ENCODE measurements at regions not wholly inside any gene's neighbourhood (a gene's known extent, or its start where the extent isn't known, plus 50 kb on each side); places are given as distances from the start of the nearest gene placed in this dataset.
"Not testable (repeated sequence)": the region's sequence is repeated elsewhere in the genome, so short reads cannot be mapped to it uniquely, and the experiment has no call there.

DNA sequence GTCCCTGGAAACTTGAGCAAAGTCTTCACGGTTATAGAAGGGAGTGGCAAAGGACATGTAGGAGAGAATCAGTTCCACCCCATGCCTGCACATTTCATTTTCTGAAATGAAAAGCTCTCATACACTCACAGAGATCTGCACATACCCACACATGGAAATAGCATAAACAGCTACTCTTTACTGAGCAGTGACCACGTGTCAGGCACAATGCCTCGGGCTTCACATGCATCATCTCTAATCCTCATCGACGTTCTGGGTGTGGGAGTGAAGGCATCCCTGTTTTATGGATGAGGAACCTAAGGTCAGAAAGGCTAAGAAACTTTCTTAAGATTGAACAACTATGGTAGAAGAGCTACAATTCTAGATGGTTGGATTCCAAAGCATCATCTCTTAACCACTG, 198.8 kb downstream of the DAD1 start:
- DNase-seq (ENCODE audit: low read depth), result no peak

DNA sequence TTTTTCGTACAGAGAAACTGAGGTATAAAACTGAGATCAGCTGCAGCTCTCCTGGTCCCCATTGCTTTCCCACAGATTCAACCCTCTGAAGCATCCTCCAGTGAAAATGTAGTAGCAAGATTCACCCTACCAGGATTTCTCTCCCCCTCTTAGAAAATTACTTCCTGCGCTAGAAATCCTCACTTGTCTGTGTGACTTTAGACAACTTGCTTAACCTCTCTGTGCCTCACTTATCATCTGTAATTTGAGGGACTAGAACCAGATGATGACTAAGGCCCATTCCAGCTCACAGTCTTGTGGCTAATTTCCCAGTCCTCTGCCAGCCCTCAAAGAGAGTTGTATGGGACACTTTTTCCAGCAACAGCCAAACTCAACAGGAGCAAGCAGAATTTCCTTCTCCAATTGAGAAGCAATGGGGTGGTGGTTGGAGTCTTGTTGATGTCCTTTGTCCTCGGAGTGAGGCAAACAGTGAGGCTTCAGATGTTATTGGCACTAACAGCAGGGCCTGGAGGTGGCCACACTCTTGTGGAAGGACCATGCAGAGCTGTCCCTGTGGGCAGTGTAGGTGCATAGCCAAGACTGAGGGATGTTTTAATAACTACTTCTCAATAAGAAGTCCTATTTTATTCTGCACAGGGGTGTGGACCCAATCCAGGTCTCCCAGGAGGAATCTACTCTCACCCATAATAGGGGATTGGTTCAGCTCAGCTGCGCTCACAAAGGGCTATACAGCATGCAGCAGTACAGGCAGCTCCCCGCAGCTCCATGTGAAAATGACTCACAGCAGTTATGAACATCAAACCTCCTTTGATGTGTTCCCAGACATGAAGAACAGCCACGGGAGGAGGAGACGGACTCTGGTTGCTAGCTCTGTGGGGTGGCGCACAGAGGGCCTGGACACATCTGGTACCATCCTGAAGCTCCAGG, 200.1 kb downstream of the DAD1 start:
- peak; percentile 89 for DNase-seq (ENCODE audit: low read depth)

DNA sequence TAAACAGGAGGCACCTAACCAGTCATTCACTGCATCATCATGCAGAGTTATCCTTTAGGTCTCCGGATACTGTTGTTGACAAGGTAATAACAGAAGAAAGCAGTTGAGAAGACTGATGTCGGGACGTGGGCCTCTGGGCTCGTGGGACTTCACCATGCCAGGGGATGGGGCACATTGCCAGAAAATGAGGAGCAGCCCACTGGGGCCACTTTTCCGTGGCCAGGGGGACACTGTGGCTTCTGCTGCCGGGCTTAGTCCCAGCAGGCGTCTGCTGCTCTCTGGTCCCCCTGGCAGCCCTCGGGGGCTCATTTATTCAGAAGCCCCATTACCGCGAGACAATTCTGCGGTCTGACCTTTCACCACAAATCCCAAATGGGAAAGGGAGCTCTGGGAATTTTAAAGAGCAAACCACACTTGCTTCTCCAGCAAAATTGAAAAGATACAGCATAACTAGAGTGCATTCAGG, 201.2 kb downstream of the DAD1 start:
- DNase-seq (ENCODE audit: low read depth), result peak; percentile 21

DNA sequence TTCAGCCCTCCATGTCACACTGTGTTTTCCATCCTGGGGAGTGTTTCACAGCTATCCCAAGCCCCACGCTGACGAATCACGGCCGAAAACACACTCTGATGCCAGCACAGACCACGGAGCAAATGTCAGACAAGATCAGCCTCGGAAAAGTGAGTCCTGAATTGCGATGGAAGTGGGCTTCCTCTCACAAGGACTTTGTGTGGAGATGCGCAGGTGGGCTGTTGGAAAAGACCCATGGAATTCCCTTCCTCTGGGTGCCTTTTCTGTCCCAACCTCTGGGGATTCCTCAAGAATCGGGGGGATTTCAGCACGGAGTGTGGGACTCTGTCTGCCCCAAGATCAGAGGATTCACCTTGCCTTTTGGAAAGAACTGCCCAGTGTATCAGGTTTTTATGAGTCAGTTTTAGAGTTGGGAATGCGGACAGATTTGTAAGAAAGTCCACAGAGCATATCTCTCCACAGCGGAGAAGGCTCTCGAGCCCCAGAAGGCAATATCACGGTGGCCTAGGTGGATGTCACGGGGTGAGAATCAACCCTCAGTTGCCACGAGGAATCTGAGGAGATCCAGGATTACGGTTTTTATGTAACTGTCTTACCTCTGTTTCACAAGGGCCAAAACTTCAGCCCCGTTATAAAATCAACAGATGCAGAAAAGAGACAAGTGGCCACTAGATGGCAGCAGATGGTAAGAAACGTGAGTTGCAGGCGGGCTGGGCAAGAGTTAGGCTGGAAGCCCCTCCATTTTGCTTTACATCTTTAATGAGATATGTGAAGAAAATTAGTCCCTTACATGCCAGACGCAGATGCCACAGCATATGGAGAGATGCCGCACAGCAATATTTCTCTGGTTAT, 201.9 kb downstream of the DAD1 start:
- peak; percentile 76 for DNase-seq (ENCODE audit: low read depth)

DNA sequence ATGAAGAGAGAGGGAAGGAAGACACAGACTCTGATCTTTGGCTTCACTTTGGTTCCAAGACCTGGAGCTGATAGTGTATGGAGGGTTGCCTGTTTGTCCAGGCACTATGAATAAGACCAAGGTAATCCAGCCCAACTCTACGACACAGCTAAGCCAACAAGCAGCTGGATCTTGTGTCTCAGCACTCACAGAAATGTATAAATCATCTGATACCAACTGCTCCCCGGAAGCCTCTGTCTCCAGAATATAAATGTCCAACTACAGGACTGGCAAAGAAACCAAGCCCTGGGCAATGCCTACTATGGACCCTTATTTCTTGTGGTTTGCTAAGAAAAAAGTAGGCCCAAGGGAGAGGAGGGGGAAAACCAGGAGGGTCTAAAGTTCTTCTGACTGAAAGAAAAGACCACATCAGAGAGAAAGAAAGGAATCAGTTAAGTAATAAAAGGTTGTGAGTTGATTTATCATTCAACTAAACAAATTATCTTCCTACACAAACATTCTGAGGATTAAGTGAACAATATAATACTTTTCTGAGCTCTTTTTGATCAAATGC, 204.0 kb downstream of the DAD1 start:
- no peak for DNase-seq (ENCODE audit: low read depth)

DNA sequence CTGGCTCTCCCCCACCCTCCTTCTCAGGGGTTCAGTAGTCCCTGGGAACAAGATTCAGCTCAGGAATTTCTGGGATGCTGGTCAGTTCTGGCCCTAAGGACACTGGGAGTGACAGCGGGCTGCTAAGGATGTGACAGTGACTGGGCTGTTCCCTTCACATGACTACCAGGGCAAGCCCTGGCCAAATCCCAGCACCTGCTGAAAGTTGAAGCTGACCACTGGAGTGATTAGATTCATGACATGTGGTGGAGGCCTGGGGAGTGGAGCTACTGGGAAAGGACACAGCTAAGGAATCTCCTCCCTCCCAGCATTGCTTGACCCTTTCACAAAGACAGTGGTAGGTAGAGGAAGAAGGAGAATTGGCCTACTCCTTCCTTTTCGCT, 204.9 kb downstream of the DAD1 start:
- DNase-seq (ENCODE audit: low read depth), result no peak

DNA sequence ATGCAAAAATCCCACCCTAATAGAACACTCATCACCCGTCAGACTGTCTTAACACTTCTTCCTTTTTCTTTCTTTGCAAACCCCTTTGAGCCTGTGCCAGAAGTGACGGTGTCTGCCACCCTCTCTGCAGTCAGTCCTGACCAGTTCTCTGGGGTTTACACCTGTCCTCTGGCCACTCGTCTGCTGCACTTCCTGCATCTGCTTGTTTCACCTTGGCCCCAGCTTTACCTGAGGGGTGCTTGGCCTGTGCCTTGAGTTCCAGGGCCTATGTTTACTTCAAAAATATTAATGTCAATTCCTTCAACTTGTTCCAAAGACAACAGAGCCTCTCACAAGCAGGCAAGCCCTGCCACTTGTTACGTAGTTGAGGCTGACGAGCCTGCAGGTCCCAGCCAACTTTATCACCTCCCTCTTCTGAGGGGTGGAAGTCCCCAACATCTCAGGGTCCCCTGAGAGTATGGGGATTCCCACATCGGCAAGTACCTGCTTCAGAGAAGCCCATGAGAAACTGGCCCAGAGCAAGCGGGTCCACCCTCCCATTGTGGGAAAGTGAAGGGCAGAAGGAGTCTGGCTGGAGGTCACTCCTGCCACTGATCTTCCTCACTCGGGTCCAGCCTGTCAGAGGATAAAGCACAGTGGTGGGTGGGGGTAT, 205.4 kb downstream of the DAD1 start:
- DNase-seq (ENCODE audit: low read depth), result no peak

DNA sequence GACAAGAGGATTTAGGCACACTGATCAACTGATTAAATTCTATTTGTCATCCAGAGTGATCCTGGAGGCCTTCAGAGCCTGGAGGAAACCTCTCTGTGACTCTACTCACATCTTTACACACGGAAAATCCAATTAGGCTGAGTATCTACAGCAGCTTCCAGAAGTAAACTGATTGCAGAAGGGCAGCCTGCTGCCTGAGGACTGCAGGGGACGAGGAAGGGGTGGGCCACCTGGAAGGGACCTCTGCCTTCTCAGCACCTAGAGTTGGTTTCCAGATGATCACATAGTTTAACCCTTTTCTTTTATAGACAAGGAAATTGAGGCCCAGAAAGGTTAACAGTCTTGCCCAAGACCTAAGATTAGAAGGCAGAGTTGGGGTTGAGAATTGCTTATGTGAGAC, 206.1 kb downstream of the DAD1 start:
- no peak for DNase-seq (ENCODE audit: low read depth)

DNA sequence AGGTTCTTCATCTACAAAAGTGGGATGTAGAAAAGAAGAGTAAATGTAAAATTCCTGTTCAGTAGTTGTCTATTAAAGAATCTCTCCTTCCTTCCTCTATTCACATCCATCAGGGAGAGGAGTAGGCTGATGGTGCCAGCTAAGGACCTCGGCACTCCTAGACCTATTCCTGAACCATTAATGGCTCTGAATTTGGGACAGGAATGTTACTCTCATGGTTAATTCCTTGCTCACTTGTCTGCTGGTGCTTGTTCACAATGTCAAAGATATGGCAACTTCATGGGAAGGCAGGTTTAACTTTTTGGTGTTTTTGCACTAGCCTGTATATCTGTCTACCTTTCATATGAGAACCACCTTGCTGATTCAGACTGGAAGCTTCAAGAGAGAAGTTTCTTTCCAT, 206.6 kb downstream of the DAD1 start:
- DNase-seq (ENCODE audit: low read depth), result no peak

DNA sequence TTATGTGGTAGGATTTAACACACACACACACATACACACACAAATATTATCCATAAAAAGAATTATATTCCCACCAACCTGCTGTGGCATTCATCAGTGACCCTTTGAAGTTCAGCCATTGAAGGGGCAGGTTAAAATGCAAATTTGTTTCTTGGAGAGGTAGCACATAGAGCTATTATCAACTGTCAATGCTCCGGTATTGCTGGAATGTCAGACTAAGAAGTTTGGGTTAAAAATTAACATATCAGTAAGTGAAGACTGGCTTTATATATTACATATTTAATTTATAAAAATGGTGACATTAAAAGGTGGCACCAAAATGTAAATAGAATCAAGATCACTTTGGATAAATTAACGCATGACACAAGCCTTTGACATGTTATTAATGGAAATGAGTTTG, 207.3 kb downstream of the DAD1 start:
- DNase-seq (ENCODE audit: low read depth), result no peak

DNA sequence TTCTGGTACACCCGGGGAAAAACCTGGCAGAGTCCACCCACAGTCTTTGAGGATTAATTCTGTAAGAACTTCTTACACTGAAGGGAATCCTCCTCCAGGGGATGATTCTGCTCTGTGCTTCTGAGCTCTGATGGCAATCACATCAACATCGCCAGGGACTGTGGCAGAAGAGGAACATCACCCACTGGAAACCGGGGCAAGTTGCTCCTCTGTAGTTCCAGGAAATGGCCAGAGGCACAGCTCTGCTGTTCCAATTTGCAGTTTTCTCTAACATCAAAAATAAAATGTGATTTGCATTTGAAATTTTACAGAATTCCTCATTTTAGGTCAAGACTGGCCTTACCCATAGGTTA, 207.6 kb downstream of the DAD1 start:
- no peak for DNase-seq (ENCODE audit: low read depth)

DNA sequence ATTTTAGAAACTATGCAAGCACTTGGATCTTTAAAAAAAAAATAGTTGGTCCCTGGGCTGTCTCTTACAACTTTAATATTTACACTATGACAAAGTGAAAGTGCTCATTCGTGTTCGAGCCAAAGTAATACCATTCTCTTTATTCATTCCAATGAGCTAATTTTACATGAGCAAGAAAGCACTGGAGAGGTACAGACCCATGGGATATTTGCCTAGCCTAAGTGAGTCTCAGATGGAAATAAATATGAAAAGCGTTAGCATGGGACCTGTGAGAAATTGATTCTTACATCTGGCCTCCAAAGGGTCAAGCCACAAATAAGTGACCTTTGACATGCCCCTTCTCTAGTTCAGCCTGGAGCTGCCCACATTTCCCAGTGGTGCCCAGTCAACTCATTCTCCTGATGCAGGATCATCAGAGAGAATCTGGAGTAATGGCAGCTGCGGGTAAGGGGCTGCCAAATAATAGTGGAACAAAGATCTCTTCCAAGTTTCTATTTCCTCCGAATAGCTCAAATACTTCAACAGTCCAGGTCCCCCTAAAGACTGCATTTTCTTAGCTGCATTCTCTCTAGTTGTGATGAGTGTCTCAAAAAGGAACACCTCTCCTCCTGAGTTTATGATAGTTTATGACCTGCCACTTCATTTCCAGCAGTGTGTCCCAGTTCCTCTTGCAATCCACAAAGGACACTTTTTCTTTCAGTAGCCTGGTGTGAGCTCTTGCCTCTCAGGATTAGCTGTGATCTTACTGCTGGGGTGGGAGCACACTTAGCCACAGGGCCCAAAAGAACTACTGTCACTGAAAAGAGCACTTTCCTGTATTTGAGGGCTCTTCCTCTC, 208.2 kb downstream of the DAD1 start:
- no peak for DNase-seq (ENCODE audit: low read depth)

DNA sequence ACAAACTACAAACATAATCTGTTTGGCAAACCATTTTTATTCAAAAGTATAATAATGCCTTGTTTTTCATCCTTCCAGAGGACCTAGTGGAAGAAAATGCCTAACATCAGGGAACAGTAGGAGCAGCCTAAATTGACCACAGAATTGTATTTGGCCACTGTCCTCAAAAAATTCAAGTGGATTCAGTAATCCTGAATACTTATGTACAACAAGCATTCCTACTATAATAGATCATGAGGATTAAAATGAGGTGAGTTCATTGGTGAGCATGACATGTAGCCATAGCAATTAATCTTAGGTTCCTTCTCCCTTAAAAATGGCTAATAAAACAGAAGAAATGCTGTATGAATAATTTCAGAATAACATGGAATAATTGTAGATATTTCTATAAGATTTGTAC, 209.3 kb downstream of the DAD1 start:
- DNase-seq (ENCODE audit: low read depth), result no peak

DNA sequence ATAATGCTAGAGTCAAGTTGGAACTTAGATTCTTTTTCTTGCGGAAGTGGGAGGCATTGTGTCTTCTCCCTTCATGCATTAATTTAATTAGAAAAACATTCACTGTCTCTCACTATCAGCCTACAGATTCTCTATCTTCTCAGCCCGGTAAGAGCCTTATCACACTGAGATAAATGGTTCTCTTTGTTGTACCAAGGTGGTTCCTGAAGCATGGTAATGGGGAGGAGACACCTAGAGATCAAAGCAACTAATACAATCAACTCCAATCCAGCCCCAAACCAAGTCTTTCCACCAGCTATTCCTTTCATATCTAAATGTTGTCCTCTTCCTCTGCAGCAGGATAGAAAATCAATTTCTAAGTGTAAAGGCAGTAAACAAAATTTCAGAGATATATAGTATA, 210.8 kb downstream of the DAD1 start:
- DNase-seq (ENCODE audit: low read depth), result no peak

DNA sequence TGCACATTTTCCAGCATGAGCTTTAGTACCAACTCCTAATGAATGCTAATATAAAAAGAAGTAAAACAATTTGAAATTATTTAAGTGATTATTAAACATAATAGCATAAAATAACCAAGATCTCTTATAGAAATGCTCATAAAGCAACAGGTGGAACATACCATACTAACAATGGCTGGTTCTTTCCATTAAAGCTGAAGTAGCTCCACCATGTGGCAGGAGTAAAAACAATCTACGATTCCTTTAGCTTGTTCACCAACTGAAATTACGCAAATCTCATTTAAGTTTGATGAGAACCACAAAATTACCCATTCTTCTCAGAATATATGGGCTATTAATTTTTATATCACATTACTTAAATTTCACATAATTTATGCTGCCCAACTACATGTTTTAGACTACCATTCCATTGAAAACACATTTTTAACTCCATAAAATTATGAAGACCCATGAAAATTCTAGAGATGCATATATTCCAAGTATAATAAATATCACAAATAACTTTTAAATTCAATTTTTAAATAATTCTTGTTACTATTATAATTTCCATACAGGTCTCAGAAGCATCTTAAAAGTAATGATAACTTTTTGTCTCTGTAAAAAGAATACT, 213.6 kb downstream of the DAD1 start:
- peak; percentile 26 for DNase-seq (ENCODE audit: low read depth)

DNA sequence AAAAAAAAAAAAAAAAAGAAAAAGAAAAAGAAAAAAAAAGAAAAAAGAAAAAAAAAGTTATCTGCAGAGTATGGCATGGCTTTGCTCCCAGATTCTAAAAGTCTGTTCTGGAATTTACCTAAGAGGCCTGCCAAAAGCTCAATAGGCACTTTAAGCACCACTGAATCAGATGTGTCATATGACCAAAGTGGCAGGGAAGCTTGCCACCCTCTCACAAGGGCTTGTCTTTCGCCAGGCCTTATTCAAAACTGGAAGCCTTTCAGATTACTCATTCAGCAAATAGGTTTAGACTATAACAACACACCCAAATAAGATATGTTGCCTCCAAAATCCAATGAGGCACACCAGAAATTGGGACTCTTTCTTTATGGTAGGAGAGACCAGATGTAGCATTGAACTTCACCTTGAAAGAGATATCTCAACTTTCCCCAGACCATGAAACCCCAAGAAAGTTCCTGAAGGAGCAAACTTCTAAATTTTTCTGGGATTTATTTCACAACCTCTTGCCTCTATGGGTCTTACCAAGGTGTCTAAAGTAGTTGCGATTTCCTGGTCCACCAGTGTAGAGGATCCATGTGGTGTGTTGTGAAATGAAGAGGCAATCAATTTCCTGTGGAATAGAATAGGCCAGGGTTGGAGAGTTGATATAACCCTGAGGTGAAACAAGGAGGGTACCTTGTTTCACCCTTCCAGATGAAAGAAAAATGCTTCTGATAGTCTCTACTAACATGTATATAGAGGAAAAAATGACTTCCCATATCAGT, 218.8 kb downstream of the DAD1 start:
- DNase-seq (ENCODE audit: low read depth), result peak; percentile 65

DNA sequence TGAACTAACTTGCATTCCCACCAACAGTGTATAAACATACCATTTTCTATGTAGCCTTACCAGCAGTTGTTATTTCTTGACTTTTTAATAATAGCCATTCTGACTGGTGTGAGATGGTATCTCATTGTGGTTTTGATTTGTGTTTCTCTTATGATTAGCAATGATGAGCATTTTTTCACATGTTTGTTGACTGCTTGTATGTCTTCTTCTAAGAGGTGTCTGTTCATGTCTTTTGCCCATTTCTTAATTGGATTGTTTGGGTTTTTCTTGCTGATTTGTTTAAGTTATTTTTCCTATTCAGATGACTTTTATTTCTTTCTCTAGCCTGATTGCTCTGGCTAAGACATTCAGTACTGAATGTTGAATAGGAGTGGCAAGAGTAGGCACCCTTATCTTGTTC, 230.3 kb downstream of the DAD1 start:
- DNase-seq (ENCODE audit: low read depth), result no peak

DNA sequence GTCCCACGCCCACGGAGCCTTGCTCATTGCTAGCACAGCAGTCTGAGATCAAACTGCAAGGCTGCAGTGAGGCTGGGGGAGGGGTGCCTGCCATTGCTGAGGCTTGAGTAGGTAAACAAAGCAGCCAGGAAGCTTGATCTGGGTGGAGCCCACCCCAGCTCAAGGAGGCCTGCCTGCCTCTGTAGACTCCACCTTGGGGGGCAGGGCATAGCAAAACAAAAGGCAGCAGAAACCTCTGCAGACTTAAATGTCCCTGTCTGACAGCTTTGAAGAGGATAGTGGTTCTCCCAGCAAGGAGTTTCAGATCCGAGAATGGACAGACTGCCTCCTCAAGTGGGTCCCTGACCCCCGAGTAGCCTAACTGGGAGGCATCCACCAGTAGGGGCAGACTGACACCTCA, 239.7 kb downstream of the DAD1 start:
- not testable (repeated sequence) for DNase-seq (ENCODE audit: low read depth)

DNA sequence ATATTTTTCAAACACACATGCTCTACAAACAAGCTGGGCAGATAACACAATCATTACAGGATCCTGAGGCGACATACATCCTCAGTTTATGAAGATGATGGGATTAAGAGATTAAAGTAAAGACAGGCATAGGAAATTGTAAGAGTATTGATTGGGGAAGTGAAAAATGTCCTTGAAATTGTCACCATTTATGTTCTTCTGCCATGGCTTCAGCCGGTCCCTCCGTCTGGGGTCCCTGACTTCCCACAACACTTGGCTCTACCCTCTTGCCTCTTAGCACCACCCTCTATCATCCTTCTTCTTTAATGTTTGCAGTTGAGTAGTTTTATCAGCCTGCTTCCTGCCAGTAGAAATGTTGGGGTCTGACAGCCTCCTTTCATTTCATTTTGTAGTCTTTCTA, 244.4 kb downstream of the DAD1 start:
- DNase-seq (ENCODE audit: low read depth), result no peak

DNA sequence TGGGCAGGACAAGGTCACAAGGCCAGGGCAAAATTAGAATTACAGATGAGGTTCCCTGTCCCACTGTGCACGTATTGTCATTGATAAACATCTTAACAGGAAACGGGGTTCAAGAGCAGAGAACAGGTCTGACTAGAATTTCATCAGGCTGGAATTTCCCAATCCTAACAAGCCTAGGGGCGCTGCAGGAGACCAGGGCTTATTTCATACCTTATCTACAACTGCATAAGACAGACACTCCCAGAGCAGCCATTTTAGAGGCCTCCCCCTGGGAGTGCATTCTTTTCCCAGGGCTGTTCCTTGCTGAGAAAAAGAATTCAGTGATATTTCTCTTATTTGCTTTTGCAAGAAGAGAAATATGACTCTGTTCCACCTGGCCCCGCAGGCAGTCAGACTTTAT, 244.8 kb downstream of the DAD1 start:
- not testable (repeated sequence) for DNase-seq (ENCODE audit: low read depth)

Data from HT1080 (cell line).